ENCODE measurements at regions not wholly inside any gene's neighbourhood (a gene's known extent, or its start where the extent isn't known, plus 50 kb on each side); places are given as distances from the start of the nearest gene placed in this dataset.
"Not testable (repeated sequence)": the region's sequence is repeated elsewhere in the genome, so short reads cannot be mapped to it uniquely, and the experiment has no call there.

DNA sequence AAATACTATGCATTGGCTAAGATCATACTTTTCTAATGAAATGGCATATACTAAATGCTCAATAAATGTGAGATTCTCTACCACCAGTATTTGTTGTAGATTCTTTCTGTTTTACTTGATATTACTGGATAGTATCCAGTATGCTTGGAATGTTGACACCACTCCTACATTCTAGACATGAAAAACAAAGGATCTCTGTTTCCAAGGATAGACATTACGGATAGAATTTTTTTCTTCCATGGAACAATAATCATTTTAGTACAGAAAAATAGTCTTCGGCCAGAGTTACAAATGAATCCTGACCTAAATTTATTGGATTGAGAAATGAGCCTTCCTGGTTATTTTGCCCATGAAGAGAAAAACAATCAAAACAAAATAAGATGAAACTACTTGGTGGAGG is 258.2 kb upstream of the NT5E start:
- no peak for FAIRE-seq

DNA sequence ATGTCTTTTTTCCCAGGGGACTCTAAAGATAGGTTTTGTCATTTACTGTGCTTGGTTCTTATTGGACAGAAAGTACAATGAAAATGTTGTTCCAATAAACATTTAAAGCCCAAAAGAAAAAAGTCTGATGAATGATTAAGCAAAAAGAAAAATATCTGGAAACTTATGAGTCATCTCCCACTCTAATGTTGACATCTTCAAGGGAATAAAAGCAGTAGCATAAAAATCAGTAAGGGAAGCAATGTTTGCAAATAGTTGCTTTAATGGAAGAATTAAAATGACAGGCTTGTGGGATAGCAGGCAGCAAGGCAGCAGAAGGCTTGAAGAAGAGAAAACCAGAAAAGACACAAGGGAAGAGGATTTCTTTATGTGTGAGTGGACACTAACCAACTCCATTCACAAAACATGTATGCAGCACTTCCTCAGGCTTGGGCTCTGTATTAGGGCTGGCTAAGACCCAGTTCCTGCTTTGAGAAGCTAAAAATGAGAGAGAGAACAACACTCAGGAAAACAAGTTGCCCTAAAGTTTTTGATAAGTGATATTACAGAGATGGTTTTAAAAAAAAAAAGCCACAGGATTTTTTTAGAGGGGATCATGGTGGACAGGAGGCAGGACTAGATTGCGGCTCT is 263.2 kb upstream of the NT5E start:
- FAIRE-seq = no peak

DNA sequence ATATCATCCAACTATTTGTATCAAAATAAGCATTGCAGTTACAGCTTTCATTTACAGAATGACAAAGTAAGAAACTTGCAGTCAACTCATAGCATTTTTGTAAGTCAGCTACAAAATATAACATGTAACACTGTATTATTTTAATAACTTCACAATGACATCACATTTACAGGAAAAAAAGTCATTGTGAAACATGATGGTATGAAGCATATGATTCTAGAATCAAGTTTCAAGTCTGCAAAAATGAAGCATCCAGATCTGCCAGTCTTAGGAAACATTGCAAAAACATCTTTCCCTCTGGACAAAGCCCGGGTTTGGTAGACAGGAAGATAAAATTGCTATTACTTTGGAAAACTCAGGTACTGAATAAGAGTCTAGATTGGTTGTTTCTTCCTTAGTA is 263.9 kb upstream of the NT5E start:
- no peak for FAIRE-seq

DNA sequence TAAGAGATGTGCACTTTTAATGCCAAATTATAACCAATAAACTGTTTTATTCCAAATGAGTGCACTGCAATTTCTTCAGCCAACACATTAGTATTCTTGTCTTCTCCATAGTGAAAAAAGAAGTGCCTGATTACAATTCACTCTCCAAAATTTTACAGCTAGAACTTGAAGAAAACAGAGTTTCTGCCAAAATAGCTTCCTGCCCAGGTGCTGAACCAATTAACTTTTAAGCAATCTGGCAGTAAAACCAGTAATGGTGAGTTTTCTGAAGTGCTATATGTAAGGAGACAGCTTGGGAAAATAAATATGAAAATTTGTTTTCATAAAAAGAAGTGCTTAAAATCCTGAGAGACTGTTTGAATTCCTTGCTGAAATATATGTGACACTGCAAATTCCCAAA is 266.0 kb upstream of the NT5E start:
- no peak for FAIRE-seq

DNA sequence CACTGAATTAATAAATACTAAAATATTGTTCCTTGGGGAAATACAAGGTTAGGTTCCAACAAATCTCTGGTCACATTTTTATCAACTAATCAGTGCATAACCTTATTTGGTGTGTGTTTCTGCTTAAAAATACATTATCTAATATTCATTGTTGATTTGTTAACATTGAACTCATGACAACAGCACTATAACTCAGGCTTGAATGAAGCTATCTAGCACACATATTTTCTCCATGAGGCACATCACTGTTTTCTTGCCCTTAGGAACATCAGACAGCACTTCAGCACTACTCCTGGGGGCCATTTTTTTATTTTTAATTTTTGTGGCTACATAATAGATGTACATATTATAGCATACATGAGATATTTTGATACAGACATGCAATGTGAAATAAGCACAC is 277.2 kb upstream of the NT5E start:
- FAIRE-seq = no peak

DNA sequence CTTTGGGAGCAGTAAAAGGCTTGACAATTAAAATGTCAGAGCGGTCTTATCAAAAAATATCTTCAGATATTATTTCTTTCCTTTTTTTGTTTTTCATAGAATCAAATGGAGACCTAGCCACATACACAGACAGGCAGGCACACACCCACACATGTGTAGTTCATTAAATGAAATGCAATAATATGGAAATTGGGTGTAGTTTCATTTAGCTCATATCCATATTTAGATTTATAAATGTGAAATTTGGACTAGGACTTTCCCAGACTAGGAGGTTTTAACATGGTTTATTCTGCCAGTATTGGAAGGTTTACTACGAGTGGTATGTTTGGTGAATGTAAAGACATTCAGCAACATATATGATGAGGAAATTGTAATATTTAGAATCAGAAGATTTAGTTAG is 277.7 kb upstream of the NT5E start:
- FAIRE-seq = no peak

DNA sequence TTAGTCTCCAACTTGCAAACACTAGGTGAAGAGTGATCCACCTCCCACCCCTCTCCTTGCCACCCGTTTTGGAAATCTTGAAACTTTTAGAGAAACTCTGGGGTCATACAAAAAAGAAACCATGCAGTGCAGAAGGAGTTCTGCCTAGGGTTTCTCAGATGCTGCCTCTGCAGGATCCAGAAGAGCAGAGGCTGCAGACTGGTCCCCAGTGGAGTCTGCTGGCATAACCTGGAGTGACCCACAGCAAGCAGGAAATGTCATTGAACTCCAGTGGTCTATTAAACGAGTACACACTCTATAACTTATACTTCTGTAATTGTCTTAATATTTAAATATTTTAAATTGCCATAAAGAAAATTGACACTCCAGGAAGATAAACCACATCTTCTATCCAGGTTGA is 280.7 kb upstream of the NT5E start:
- FAIRE-seq = no peak

DNA sequence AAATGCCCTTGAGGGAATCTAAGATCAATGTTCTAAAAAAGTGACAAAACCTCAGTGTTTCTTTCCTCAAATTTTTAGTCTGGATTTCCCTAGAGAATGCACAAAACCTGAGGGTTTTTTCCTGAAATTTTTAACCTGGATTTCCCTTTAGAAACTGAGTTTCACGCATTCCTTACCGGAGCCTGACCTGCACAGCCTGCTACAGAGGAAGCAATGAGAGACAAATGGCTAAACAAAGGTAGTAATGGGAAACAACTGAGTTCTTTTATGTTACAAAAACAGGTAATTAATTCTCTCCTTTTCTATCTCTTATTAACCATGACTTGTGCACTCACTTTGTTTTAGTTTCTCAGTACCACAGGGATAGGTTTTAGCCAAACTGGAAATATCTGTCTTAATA is 281.7 kb upstream of the NT5E start:
- no peak for FAIRE-seq

DNA sequence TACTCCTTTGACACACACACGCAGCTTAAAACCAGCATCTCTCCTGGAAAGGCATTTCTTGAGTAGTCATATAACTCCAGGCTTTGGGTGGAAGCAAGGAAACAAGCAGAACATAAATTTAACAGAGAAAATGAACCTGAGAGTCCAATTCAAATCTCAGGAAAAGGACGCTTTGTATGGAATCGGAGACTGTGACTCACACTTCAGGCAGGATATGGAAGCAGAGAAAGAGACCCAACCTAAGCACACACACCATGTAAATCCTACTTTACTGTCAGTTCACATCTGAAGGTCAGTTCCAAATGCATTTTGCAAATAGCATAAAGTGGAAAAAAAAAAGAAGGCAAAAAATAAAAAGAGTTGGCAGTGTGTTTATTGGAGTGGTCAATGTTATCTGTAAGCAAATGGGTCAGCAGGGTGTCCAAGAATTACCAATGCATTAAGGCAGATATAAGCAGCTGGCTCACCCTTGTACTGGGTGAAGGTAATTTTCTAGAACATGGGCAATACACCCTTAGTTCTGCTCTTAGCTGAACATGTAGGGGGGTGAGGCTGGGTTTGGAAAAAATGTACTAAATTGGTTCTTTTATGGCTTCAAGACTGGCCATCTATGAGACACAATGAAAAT is 283.7 kb upstream of the NT5E start:
- FAIRE-seq = no peak

DNA sequence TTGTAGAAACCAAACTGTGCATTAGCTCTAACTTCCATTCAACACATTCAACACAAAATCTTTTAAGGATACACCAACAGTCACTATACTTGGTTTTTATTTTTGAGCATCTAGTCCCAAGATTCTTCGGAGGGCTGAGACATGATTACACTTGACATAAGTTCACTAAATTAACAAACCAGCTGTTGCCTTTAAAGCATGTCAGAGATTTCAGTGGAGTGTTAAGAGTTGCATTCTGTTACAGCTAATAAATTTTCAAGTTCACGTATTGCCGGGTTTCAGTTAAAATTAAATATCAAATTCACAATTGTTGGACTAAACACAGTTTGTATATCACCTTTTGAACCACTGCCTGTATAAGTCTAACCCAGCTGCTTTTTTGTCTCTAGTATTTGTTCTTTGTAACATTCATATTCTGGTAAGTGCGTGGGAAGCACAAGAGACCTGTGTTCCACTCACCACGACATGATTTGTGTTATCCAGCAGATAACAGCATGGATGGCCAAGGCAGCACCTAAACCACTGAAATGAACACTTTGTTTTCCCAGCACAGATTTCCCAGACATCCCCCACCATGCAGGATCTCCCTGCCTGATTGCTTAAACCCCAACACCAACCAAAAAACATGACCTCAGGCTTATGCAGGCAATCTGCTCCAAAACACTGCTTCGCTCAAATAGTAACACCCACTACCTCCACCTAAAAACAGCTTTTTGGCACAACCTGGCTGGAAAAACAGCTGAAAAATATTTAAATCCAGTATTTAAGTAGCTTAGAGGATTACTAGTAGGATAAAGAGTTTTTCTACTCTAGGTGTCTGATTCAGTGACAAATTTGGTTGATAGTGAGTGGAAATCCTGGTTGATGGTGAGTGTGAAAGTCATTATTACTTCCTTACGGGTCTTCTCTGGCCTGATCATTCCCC is 286.5 kb upstream of the NT5E start:
- no peak for FAIRE-seq

DNA sequence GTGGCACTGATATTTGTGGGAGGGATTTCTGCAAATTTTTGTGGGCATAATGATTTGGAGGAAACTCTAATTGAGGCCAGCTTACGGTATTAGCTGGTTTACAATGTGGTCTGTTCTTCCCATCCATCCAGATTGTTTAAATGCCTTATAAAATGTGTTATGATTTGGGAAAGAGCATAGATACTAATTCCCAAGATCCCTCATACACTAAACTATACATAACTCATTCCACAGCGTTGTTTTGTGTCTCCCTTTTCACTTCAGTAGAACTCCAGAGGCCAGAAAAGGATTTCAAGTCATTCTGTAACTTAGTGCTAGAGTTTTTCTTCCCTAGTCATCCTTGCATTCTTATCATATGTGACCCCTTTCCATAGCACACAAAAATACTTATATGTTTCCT is 292.6 kb upstream of the NT5E start:
- FAIRE-seq = no peak

DNA sequence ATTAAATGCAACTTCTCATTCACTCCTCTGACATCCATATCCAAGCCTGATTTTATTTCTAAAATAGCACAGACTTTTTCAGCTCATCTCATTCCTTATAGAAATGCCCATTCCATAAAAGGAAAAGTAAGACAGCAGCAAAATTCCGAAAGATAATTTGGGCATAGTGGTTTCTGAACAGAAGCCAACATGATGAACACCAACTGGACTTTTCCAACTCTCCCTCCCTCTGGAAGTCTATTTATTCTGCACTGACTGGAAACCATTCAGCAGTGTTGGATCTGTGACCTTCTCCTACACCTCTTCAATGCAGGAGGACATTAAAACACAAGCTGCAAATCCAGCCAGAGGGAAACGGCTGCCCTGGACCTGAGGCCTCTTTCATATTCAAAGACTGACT is 306.2 kb upstream of the NT5E start:
- FAIRE-seq = no peak

DNA sequence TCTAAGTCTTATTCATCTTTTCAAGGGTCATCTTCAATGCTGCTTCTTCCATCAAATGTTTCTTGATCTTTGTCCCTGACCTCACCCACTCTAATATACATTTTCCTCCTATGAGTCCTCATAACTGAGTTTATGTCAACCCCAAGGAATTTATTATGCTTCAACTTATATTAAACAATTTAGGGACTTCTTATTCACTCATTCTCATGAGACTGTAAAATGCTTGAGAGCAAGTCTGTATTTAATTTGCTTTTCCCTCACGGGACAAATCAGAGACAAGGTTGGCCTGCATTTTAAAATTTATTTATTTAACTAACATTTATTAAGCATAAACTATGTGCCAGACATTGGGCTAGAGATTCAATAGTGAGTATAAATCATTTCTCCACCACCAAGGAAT is 312.0 kb upstream of the NT5E start:
- FAIRE-seq = no peak

DNA sequence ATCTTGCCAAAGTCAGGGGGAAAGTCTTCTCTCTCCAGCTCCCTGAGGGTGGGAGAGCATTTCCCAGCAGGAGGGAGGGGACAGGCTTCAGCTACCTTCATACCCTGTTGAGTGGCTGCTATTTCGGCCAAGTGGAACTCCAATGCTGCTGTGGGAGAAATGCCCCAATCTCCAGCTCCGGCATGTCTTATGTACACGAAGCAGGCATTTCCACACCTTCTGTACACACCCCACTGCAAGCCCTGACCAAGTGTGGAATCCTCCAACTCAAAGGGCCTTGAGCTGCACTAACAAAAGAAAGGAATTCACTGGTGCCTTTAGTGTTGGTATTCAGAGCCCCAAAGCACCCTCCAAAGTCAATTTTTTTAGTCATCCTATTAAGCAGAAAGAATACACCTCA is 313.6 kb upstream of the NT5E start:
- no peak for FAIRE-seq

DNA sequence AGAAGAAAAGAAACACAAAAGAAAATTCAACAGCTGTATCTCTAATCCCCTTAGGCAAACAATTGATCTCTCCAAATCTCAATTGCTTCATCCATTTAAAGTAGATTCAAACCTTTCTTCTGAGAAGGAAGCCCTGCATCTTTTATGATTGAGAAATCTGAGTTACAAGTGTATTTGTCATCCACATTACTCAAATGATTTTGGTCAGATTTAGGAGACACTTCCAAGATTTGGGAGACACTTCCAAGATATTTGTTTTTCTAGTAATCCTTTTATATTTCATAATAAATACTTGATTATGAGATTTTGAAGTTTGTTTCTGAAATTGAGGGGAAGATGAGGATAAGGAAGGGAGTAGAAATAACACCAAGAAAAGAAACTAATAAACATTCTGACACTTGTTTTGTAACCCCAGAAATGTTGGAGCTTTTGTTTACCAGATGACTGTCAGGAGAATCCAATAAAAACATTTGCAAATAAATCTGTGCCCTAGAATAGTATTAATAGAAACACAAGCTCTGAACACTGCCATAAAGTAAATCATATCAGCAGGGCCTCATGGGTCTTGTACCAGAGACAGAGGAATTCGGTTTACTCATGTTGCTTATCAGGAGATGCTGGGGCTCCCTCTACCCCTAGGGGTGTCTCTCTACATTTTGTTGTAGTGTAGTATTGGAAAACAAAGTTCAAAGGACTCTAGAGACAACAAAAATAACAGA is 314.3 kb upstream of the NT5E start:
- no peak for FAIRE-seq

DNA sequence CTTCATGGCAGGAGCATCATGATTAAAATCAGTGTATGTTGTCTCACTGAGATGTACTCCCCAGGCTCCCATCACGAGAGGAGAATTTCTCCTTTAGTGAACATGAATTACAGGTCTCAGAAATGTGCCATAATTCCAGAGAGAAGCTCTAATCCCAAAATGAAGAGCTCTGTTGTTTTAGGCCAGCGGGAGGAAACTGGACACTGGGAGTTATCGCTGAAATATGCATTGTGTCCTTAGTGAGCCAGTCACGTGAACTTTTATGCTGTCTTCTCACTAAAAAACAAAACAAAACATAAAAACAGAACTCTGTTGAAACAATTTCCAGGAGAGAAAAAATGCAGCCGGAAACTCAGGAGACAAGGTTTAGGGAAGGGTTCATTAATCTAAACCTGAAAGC is 315.7 kb upstream of the NT5E start:
- no peak for FAIRE-seq

DNA sequence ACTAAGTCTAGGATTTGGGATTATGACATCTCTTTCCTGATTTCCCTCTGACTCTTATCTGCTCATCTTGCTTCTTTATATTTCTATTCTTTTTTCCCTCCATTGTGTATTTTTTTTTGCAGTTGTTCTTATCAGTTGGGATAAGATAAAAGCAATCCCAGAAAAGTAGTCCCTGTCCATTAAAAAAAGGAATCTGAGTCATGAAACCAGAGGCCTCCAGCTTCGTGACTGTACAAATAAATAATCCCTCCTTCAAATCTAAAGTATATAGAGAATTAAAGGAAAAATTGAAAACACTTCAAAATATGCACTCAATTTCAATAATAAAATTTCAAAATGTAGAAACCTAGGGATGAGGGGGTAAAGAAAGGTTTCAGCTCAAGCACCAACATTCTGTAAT is 317.8 kb upstream of the NT5E start:
- FAIRE-seq = no peak

DNA sequence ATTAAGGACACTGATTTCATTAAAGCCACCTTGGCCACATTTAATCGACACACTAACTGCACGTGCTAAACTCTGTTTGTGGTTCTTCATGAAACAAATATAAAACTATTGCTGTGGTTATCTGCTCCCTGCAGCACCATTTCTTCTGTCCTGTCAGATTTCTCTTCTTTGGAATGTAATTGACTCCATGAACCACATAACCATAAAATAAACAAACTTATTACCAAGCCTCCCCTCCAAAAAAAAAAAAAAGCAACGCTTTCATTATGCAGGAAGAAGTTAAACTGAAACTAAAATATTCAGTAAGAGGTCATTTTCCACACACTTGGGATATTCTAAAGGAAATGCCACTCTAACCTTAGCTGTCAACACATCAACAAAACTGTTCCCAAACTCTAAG is 319.1 kb upstream of the NT5E start:
- FAIRE-seq = no peak

DNA sequence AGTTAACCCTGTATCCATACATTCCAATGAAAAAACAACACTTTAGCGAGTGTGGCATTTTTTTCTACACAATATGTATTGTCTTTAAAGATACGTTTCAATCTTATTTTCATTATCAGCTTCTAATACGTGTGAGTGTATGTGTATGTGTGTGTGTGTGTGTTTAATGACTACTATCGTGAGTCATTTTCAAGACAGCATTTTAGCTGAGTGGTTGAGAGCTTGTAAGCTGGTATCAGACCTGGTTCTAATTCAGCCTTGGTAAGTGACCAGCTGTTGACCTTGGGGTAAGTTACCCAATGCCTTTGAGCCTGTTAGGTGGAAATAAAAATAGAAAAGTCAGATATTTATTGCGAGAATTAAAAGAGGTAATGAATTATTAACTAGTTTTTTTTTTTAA is 320.0 kb upstream of the NT5E start:
- no peak for FAIRE-seq

DNA sequence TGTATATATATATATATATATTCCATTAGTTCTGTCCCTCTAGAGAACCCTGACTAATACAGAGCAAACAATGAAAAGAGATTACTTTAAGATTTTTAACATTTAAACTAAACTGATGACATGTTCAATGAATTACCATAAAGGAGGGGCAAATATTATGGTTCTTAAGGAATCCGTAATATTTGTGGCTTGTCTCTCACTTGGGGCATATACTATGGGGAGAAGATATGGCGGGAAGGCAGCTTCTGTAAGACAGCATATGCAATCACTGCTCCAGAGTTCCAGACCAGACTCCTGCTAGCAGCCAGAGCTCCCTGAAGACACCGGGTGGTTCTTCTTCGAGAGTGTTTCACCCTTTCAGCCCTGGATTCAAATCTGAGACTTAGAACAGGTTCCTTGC is 321.1 kb upstream of the NT5E start:
- FAIRE-seq = no peak

DNA sequence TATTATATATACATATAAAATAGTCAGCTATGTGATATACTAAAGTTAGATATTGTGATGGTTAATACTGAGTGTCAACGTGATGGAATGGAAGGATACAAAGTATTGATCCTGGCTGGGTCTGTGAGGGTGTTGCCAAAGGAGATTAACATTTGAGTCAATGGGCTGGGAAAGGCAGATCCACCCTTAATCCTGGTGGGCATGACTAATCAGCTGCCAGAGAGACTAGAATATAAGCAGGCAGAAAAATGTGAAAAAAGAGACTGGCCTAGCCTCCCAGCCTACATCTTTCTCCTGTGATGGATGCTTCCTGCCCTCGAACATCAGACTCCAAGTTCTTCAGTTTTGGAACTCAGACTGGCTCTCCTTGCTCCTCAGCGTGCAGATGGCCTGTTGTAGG is 321.6 kb upstream of the NT5E start:
- FAIRE-seq = not testable (repeated sequence)

DNA sequence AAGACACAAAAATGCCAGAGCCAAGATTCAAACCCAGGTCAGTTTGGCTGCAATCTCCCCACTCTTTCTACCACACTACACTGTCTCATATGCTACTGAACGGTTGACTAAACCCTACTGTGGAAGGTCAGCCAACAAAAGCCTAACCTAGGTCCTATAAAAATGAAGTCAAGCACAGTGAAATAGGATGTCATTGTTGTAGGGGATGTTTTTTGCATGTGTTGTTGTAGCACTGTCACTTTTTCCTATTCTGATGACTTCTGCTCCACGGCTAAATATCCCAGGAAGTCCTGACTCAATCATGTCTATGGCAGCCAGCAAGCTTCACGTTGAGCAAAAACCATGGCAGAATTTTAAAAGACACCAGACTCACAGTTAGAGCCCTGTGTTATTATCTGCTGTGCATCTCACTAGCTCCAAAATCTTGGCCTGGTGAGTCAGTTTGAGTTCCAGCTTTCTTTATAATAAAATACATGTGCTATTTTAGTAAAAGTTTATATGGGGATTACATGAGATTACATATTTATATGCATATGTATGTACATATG is 322.1 kb upstream of the NT5E start:
- FAIRE-seq = no peak

DNA sequence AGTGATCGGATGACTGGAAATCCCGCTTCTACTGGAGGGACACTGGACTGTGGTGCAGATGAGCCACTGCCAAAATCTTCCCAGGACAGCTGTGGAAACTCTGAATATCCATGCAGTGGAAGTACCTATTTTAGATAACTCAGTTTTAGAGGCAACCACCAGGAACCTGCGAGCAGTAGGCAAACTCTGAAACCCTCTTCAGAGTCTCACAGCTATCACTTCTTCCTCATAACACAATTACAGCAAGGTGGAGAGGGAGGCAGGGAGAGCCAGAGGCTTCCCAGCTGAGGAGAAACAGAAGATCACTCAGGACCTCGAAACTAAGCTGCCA is 322.8 kb upstream of the NT5E start:
- no peak for FAIRE-seq
